ENCODE measurements at regions not wholly inside any gene's neighbourhood (a gene's known extent, or its start where the extent isn't known, plus 50 kb on each side); places are given as distances from the start of the nearest gene placed in this dataset.

GRCh38 chr20:48186447-48186846, 401.2 kb upstream of the SULF2 start:
- no peak for DNase-seq (ENCODE audit: low spot score)

GRCh38 chr20:48184229-48184628, 398.9 kb upstream of the SULF2 start:
- DNase-seq (ENCODE audit: low spot score), result no peak

GRCh38 chr20:48181261-48181935, 396.1 kb upstream of the SULF2 start:
- no peak for DNase-seq (ENCODE audit: low spot score)

GRCh38 chr20:48180618-48181017, 395.3 kb upstream of the SULF2 start:
- no peak for DNase-seq (ENCODE audit: low spot score)

GRCh38 chr20:48180024-48180423, 394.7 kb upstream of the SULF2 start:
- DNase-seq (ENCODE audit: low spot score), result no peak

GRCh38 chr20:48178633-48179032, 393.4 kb upstream of the SULF2 start:
- no peak for DNase-seq (ENCODE audit: low spot score)

GRCh38 chr20:48177058-48177457, 391.8 kb upstream of the SULF2 start:
- DNase-seq (ENCODE audit: low spot score), result no peak

- DNase-seq (ENCODE audit: low spot score), result no peak
Observed at GRCh38 chr20:48176139-48176538, 390.9 kb upstream of the SULF2 start.

- DNase-seq (ENCODE audit: low spot score), result no peak
Observed at GRCh38 chr20:48175261-48175660, 390.0 kb upstream of the SULF2 start.

GRCh38 chr20:48172357-48172702, 387.0 kb upstream of the SULF2 start:
- peak; percentile 41 for DNase-seq (ENCODE audit: low spot score)

- DNase-seq (ENCODE audit: low spot score), result no peak
Observed at GRCh38 chr20:48171626-48172356, 386.5 kb upstream of the SULF2 start.

GRCh38 chr20:48171071-48171470, 385.8 kb upstream of the SULF2 start:
- DNase-seq (ENCODE audit: low spot score), result no peak

- no peak for DNase-seq (ENCODE audit: low spot score)
Observed at GRCh38 chr20:48170625-48171024, 385.3 kb upstream of the SULF2 start.

GRCh38 chr20:48169650-48170225, 384.5 kb upstream of the SULF2 start:
- peak; percentile 40 for DNase-seq (ENCODE audit: low spot score)

- no peak for DNase-seq (ENCODE audit: low spot score)
Observed at GRCh38 chr20:48166082-48166835, 381.0 kb upstream of the SULF2 start.

GRCh38 chr20:48165401-48165685, 380.1 kb upstream of the SULF2 start:
- DNase-seq (ENCODE audit: low spot score), result no peak

- no peak for DNase-seq (ENCODE audit: low spot score)
Observed at GRCh38 chr20:48164566-48165400, 379.5 kb upstream of the SULF2 start.

- no peak for DNase-seq (ENCODE audit: low spot score)
Observed at GRCh38 chr20:48164034-48164433, 378.8 kb upstream of the SULF2 start.

- no peak for DNase-seq (ENCODE audit: low spot score)
Observed at GRCh38 chr20:48163505-48163904, 378.2 kb upstream of the SULF2 start.

GRCh38 chr20:48162621-48163020, 377.3 kb upstream of the SULF2 start:
- DNase-seq (ENCODE audit: low spot score), result no peak

- no peak for DNase-seq (ENCODE audit: low spot score)
Observed at GRCh38 chr20:48159145-48160008, 374.1 kb upstream of the SULF2 start.
